Upper lobe of left lung (tissue), 6 donors: ENCODE measurements at regions not wholly inside any gene's neighbourhood (a gene's known extent, or its start where the extent isn't known, plus 50 kb on each side); places are given as distances from the start of the nearest gene placed in this dataset.
A peak's percentile ranks its signal among the peaks of the same experiment; 100 is the strongest.
"Not testable (repeated sequence)": the region's sequence is repeated elsewhere in the genome, so short reads cannot be mapped to it uniquely, and the experiment has no call there.

Experiments used
- ATAC-seq, 2 donors: fragments of 200-7000 bp; cut with Tn5 transposase; one replicate each; pipeline ENCODE4 v1.9.1; 2022; ENCODE audit warnings: mild to moderate bottlenecking in 2 of 2, moderate library complexity in 2 of 2; ENCODE audit not compliant: low FRiP score in 2 of 2
- DNase-seq, 2 donors: peaks; one replicate each; pipeline ENCODE4 v3.0.0-alpha.2; 2019 to 2020
- H3K27ac ChIP-seq, 4 donors: fragments of 200-600 bp; sonication (generic); one replicate each; pipeline ENCODE4 v1.5.1; 2016 to 2019
- H3K27me3 ChIP-seq, 4 donors: fragments of 200-600 bp; sonication (generic); one replicate each; pipeline ENCODE4 v1.5.1; 2017 to 2019
- H3K36me3 ChIP-seq, 4 donors: fragments of 200-600 bp; sonication (generic); one replicate each; pipeline ENCODE4 v1.5.1; 2016 to 2019
- H3K4me1 ChIP-seq, 4 donors: fragments of 200-600 bp; sonication (generic); one replicate each; pipeline ENCODE4 v1.5.1; 2018 to 2019
- H3K4me3 ChIP-seq, 4 donors: fragments of 200-600 bp; sonication (generic); one replicate each; pipeline ENCODE4 v1.5.1; 2017 to 2019; ENCODE audit warnings: mild to moderate bottlenecking in 2 of 4, moderate library complexity in 1 of 4
- H3K9me3 ChIP-seq, 4 donors: fragments of 200-600 bp; sonication (generic); one replicate each; pipeline ENCODE4 v1.5.1; 2018 to 2019
- CTCF ChIP-seq, 6 experiments: fragments of 450-650 bp in 4 of 6; fragments of 200-600 bp in 2 of 6; sonication (generic) in 2 of 6; IDR thresholded peaks; one replicate each; pipeline ENCODE4 v1.5.1; 2016 to 2019; ENCODE audit warnings: antibody characterized with exemption in 6 of 6
- EP300 ChIP-seq, 4 donors: sonication (generic); formaldehyde crosslinking; IDR thresholded peaks; one replicate each; pipeline ENCODE4 v1.5.1; 2017; ENCODE audit warnings: antibody characterized with exemption in 4 of 4, control low read depth in 2 of 4
- POLR2A ChIP-seq, 4 donors: fragments of 450-650 bp; IDR thresholded peaks; one replicate each; pipeline ENCODE4 v1.5.1; 2016 to 2017; ENCODE audit warnings: antibody characterized with exemption in 4 of 4, mild to moderate bottlenecking in 2 of 4
- POLR2AphosphoS5 ChIP-seq, 2 donors: sonication (generic); formaldehyde crosslinking; IDR thresholded peaks; one replicate each; pipeline ENCODE4 v1.5.1; 2017; ENCODE audit warnings: antibody characterized with exemption in 2 of 2
- WGBS, 2 donors: methylation state at CpG; one replicate each; pipeline ENCODE4 v1.1.5; 2017 to 2018; 5-methylcytosine and 5-hydroxymethylcytosine counted together
- donor health status: DM: no; HTN: no; CAD: no; lungs with moderate emphysema.
- donor health status: DM: no; HTN: yes; CAD: no; lungs with severe emphysema.

DNA sequence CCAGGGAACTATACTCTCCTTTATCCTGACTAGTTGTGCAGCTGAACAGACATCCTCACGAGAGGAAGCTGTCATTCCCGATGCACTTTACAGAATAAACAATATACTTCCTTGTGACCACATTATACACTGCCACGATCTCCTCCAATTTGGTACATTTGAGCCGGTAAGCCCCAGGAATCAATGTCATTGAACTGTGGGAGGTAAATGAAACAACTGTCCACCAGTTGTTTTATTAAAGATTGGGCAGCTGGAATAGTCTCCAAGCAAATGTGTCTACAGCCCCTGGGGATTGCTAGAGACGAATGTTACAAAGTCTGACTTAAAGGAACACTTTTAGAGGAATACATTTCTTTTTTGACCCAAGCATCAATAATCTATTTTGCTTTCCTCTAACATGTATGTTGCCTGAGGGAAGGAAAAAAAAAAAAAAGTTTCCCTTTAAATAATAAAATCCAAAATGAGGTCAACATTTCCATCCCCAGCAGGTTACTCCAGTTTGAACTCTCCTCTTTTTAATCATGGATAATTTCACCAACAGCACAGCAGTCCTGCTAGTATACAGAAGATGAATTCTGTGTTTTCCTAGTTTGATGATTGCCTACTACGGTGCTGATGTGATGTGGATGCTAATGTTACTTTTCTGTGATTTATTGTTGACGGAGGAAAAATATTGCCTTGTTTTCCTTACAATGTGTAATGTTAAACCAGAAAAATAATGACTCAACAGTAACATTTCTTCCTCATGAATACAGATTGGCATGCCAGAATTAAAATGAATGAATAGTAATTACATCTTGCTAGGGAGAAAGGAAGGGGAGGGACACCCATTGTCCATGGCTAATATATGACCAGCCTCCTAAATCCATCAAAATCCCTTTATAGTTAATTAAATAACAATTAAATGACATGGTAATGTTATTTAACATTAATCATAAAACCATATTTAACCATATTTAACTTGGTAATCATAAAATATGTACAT is 360.9 kb downstream of the NEBL start:
- DNase-seq (no peak), ATAC-seq (no peak)
- H3K27me3 ChIP-seq = no peaks in the 10 kb centered on the region
- H3K27ac ChIP-seq = no peak overlapping the region
- H3K36me3 ChIP-seq = no peaks in the 10 kb centered on the region
- H3K9me3 ChIP-seq = no peaks in the 10 kb centered on the region
- no peaks in the 10 kb centered on the region for H3K4me1 ChIP-seq
- no peak for TF ChIP-seq CTCF (IDR thresholded peaks at IDR 0.05)
- TF ChIP-seq POLR2A (IDR thresholded peaks at IDR 0.05) = no peak
- no peak for TF ChIP-seq EP300 (IDR thresholded peaks at IDR 0.05)
- no peak for TF ChIP-seq POLR2AphosphoS5 (IDR thresholded peaks at IDR 0.05)
- H3K4me3 ChIP-seq = no peak overlapping the region
- 57 to 65% methylated on average over 7 of the region's 7 CpGs for WGBS, 2 donors

DNA sequence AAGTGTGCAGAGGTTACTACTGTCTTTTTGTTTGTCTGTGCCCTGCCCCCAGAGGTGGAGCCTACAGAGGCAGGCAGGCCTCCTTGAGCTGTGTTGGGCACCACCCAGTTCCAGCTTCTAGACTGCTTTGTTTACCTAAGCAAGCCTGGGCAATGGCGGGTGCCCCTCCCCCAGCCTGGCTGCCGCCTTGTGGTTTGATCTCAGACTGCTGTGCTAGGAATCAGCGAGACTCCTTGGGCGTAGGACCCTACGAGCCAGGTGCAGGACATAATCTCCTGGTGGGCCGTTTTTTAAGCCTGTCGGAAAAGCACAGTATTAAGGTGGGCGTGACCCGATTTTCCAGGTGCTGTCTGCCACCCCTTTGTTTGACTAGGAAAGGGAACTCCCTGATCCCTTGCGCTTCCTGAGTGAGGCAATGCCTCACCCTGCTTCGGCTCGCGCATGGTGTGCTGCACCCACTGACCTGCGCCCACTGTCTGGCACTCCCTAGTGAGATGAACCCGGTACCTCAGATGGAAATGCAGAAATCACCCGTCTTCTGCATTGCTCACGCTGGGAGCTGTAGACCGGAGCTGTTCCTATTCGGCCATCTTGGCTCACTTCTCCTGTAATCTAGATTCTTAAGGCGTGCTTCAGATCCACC is 365.7 kb downstream of the NEBL start:
- WGBS, 2 donors = 82 to 92% methylated on average over 20 of the region's 20 CpGs
- H3K27me3 ChIP-seq, H3K4me3 ChIP-seq, H3K27ac ChIP-seq, ATAC-seq, H3K36me3 ChIP-seq, H3K9me3 ChIP-seq, H3K4me1 ChIP-seq: not testable (repeated sequence)
- peak in 1 of 2 donors; percentile 27 for DNase-seq

GRCh38 chr10:20521186-20521585 is 375.9 kb downstream of the NEBL start:
- WGBS, 2 donors = 85 to 88% methylated on average over 5 of the region's 5 CpGs

DNA sequence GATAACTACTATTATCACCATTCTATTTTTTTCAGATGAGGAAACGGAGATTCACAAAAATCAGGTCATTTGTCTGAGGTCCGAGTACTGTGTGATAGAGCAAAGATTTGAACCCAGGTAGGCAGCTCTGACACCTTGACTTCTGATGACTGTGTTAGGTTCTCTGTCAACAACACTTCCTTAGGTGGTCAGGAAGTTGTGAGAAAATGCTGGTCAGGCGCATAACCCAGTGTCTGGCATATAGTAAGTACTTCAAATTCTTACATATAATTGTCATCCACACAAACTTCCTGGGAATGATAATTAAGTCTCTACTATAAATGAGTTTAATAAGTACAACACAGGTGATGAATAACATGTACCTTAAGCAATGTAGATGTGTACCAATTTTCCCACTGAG is 381.5 kb downstream of the NEBL start:
- ATAC-seq (no peak), DNase-seq (no peak)
- H3K4me1 ChIP-seq = no peaks in the 10 kb centered on the region
- H3K36me3 ChIP-seq = no peaks in the 10 kb centered on the region
- no peaks in the 10 kb centered on the region for H3K27me3 ChIP-seq
- WGBS, 2 donors = 84 to 88% methylated on average over 3 of the region's 3 CpGs
- H3K27ac ChIP-seq = no peak overlapping the region
- H3K4me3 ChIP-seq = no peak overlapping the region
- TF ChIP-seq EP300 (IDR thresholded peaks at IDR 0.05) = no peak
- TF ChIP-seq CTCF (IDR thresholded peaks at IDR 0.05) = no peak
- TF ChIP-seq POLR2AphosphoS5 (IDR thresholded peaks at IDR 0.05) = no peak
- TF ChIP-seq POLR2A (IDR thresholded peaks at IDR 0.05) = no peak
- no peaks in the 10 kb centered on the region for H3K9me3 ChIP-seq

More at GRCh38 chr10:20521186-20521585, 375.9 kb downstream of the NEBL start:
- DNase-seq = no peak
- no peaks in the 10 kb centered on the region for H3K27me3 ChIP-seq
- H3K36me3 ChIP-seq = no peaks in the 10 kb centered on the region
- no peaks in the 10 kb centered on the region for H3K4me1 ChIP-seq
- TF ChIP-seq EP300 (IDR thresholded peaks at IDR 0.05) (no peak), CTCF (IDR thresholded peaks at IDR 0.05) (no peak), POLR2AphosphoS5 (IDR thresholded peaks at IDR 0.05) (no peak), POLR2A (IDR thresholded peaks at IDR 0.05) (no peak)
- no peaks in the 10 kb centered on the region for H3K9me3 ChIP-seq
- no peak overlapping the region for H3K4me3 ChIP-seq
- no peak overlapping the region for H3K27ac ChIP-seq
- no peak for ATAC-seq

GRCh38 chr10:20512631-20513030 is 384.5 kb downstream of the NEBL start:
- no peaks in the 10 kb centered on the region for H3K36me3 ChIP-seq
- H3K27me3 ChIP-seq = no peaks in the 10 kb centered on the region
- H3K27ac ChIP-seq = no peak overlapping the region
- no peak for ATAC-seq
- WGBS, 2 donors = 69 to 72% methylated on average over 8 of the region's 8 CpGs
- TF ChIP-seq EP300 (IDR thresholded peaks at IDR 0.05) (no peak), CTCF (IDR thresholded peaks at IDR 0.05) (no peak), POLR2AphosphoS5 (IDR thresholded peaks at IDR 0.05) (no peak)
- no peak for DNase-seq
- no peaks in the 10 kb centered on the region for H3K9me3 ChIP-seq
- H3K4me1 ChIP-seq = no peaks in the 10 kb centered on the region
- H3K4me3 ChIP-seq = no peak overlapping the region
